Activated T-cell treated with anti-CD3 and anti-CD28 coated beads, Interleukin-2, amount 50 U/mL, for 72 hours (primary cell): ENCODE measurements at regions not wholly inside any gene's neighbourhood (a gene's known extent, or its start where the extent isn't known, plus 50 kb on each side); places are given as distances from the start of the nearest gene placed in this dataset.

Source experiments
- ATAC-seq, 2 donors: fragments of 150-1000 bp; cut with Tn5 transposase; replicated peaks in 1 of 2; 2 replicates each; pipeline ENCODE4 v1.10.0; 2021; ENCODE audit warnings: moderate library complexity in 2 of 2, mild to moderate bottlenecking in 1 of 2
- DNase-seq, 2 donors: peaks; one replicate each; pipeline ENCODE4 v3.0.0; 2021 to 2022; ENCODE audit warnings: mixed read lengths in 1 of 2
- H3K27ac Mint-ChIP-seq: one replicate; pipeline ENCODE4 v1.8.0; 2022; ENCODE audit warnings: mild to moderate bottlenecking, moderate library complexity, mixed read lengths
- H3K27me3 Mint-ChIP-seq: one replicate; pipeline ENCODE4 v1.8.0; 2022; ENCODE audit warnings: low read depth, mixed read lengths
- H3K36me3 Mint-ChIP-seq, 2 donors: one replicate each; pipeline ENCODE4 v1.8.0; 2022; ENCODE audit warnings: mixed read lengths in 2 of 2, mild to moderate bottlenecking in 1 of 2; ENCODE audit not compliant: insufficient read depth in 2 of 2
- H3K4me1 Mint-ChIP-seq: one replicate; pipeline ENCODE4 v1.8.0; 2022; ENCODE audit warnings: low read depth, mixed read lengths
- H3K4me3 Mint-ChIP-seq, 2 donors: one replicate each; pipeline ENCODE4 v1.8.0; 2022; ENCODE audit warnings: mild to moderate bottlenecking in 2 of 2, mixed read lengths in 2 of 2, moderate library complexity in 2 of 2
- H3K9me3 Mint-ChIP-seq, 2 donors: one replicate each; pipeline ENCODE4 v1.8.0; 2022; ENCODE audit warnings: mixed read lengths in 2 of 2

- Mint-ChIP-seq H3K4me1 (no peaks in the 10 kb centered on the region), H3K27ac (no peak overlapping the region), H3K36me3 (no peaks in the 10 kb centered on the region), H3K4me3 (no peak overlapping the region), H3K9me3 (peaks cover 0 to 3% of the 10 kb centered on the region in 2 donors), H3K27me3 (no peaks in the 10 kb centered on the region)
- no peak for DNase-seq
- ATAC-seq = no peak
Observed at GRCh38 chr5:33227746-33228145, 213.0 kb upstream of the TARS1 start.

GRCh38 chr5:33228149-33228548 lies 212.6 kb upstream of the TARS1 start:
- H3K4me1 Mint-ChIP-seq = no peaks in the 10 kb centered on the region
- DNase-seq (no peak), ATAC-seq (no peak)
- H3K36me3 Mint-ChIP-seq = no peaks in the 10 kb centered on the region
- no peaks in the 10 kb centered on the region for H3K27me3 Mint-ChIP-seq
- H3K9me3 Mint-ChIP-seq = peaks cover 0 to 3% of the 10 kb centered on the region in 2 donors
- H3K4me3 Mint-ChIP-seq = no peak overlapping the region
- no peak overlapping the region for H3K27ac Mint-ChIP-seq

- H3K27ac Mint-ChIP-seq = no peak overlapping the region
- no peak for ATAC-seq
- H3K9me3 Mint-ChIP-seq = peaks cover 0 to 3% of the 10 kb centered on the region in 2 donors
- no peaks in the 10 kb centered on the region for H3K27me3 Mint-ChIP-seq
- no peaks in the 10 kb centered on the region for H3K36me3 Mint-ChIP-seq
- H3K4me3 Mint-ChIP-seq = no peak overlapping the region
- DNase-seq = no peak
- H3K4me1 Mint-ChIP-seq = no peaks in the 10 kb centered on the region
Observed at GRCh38 chr5:33229216-33229615, 211.5 kb upstream of the TARS1 start.

DNA sequence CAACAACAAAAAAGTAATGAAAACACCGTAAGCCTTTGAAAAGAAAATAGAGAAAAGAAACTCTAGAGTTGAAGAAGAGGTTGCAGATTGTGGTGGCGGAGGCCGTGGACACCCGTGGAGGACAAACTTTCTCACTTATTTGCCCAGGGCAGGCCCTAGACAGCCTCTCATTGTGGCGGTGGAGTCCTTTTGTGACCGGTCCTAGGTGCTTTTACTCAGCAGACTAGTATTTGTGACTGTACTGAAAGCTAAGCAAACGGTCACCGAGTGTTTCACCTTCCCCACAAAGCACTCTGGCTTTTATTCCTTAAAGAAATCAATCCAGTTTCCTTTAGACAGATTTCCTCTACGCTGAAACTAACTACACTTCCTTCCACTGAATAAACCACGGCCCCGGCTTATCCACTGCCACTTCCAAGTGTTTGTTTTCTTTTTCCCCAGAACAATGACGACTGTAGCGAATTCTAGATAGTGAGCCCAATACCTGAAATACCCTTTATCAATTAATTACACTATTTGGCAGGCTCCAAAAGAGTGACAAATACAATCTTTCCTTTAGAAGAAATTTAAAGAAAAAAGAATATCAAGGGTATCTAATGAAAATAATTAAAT lies 210.2 kb upstream of the TARS1 start:
- Mint-ChIP-seq H3K27me3 (no peaks in the 10 kb centered on the region), H3K4me3 (no peak overlapping the region), H3K27ac (no peak overlapping the region), H3K36me3 (no peaks in the 10 kb centered on the region), H3K9me3 (peaks cover 0 to 2% of the 10 kb centered on the region in 2 donors), H3K4me1 (peaks cover under 1% of the 10 kb centered on the region)
- DNase-seq (no peak), ATAC-seq (no peak)

- no peaks in the 10 kb centered on the region for H3K9me3 Mint-ChIP-seq
Observed at GRCh38 chr5:33231214-33231710, 209.5 kb upstream of the TARS1 start.

GRCh38 chr5:33231935-33232334 lies 208.8 kb upstream of the TARS1 start:
- Mint-ChIP-seq H3K27me3 (no peaks in the 10 kb centered on the region), H3K9me3 (peaks cover 0 to 3% of the 10 kb centered on the region in 2 donors), H3K4me3 (no peak overlapping the region), H3K4me1 (peaks cover 8% of the 10 kb centered on the region), H3K36me3 (no peaks in the 10 kb centered on the region), H3K27ac (no peak overlapping the region)
- DNase-seq (no peak), ATAC-seq (no peak)

More at GRCh38 chr5:33231214-33231710, 209.5 kb upstream of the TARS1 start:
- no peaks in the 10 kb centered on the region for H3K36me3 Mint-ChIP-seq
- H3K4me3 Mint-ChIP-seq = no peak overlapping the region
- no peak overlapping the region for H3K27ac Mint-ChIP-seq
- DNase-seq (no peak), ATAC-seq (no peak)
- peaks cover 7% of the 10 kb centered on the region for H3K4me1 Mint-ChIP-seq
- no peaks in the 10 kb centered on the region for H3K27me3 Mint-ChIP-seq

GRCh38 chr5:33232731-33233505 lies 207.8 kb upstream of the TARS1 start:
- Mint-ChIP-seq H3K4me3 (no peak overlapping the region), H3K9me3 (peaks cover 2 to 5% of the 10 kb centered on the region in 2 donors), H3K27me3 (no peaks in the 10 kb centered on the region), H3K36me3 (no peaks in the 10 kb centered on the region), H3K4me1 (peaks cover 8% of the 10 kb centered on the region), H3K27ac (no peak overlapping the region)
- ATAC-seq (no peak), DNase-seq (no peak)

DNA sequence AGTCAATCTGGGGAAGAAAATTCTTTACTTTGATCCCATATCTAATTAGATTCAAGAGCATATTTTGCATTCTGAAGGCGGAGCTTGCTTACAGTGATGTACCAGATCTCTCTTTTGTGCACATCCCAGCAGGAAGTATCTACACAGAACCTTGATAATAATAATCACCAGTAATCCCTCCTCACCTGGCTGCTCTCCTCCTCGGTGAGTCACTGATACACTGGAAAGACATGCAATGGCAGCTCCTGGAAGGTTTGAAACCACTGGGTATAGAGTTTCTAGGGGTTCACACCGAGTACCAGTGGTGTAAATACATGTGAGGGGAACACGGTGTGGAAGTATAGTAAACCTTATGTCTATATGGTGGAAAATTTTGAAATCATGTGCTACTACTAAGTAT lies 205.5 kb upstream of the TARS1 start:
- Mint-ChIP-seq H3K36me3 (no peaks in the 10 kb centered on the region), H3K4me1 (peaks cover 8% of the 10 kb centered on the region), H3K4me3 (no peak overlapping the region), H3K27me3 (no peaks in the 10 kb centered on the region), H3K27ac (no peak overlapping the region), H3K9me3 (peaks cover 2 to 5% of the 10 kb centered on the region in 2 donors)
- ATAC-seq (no peak), DNase-seq (no peak)

- Mint-ChIP-seq H3K36me3 (no peaks in the 10 kb centered on the region), H3K4me1 (peaks cover 8% of the 10 kb centered on the region), H3K27ac (no peak overlapping the region), H3K9me3 (peaks cover 2 to 5% of the 10 kb centered on the region in 2 donors), H3K4me3 (no peak overlapping the region), H3K27me3 (no peaks in the 10 kb centered on the region)
- ATAC-seq = peak; percentile 32 to 38
- no peak for DNase-seq
Observed at GRCh38 chr5:33235824-33236223, 204.9 kb upstream of the TARS1 start.

DNA sequence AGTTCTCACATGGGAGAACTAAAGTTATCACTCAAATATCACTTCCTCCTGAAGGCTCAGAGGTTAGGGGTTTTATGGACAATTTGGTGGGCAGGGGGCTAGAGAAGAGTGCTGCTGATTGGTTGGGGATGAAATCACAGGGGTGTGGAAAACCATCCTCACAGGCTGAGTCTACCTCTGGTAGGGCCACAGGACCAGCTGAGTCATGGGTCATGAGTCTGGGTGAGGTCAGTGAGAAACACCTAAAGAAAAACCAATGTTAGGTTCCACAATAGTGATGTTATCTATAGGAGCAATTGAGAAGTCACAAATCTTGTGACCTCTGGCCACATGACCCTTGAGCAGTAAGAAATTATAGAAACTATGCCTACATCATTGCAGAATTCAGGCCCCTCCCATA lies 203.3 kb upstream of the TARS1 start:
- H3K27me3 Mint-ChIP-seq = no peaks in the 10 kb centered on the region
- peaks cover 8% of the 10 kb centered on the region for H3K4me1 Mint-ChIP-seq
- no peaks in the 10 kb centered on the region for H3K36me3 Mint-ChIP-seq
- peaks cover 2 to 5% of the 10 kb centered on the region in 2 donors for H3K9me3 Mint-ChIP-seq
- peak in 1 of 2 donors; percentile 43 for ATAC-seq
- no peak overlapping the region for H3K4me3 Mint-ChIP-seq
- no peak overlapping the region for H3K27ac Mint-ChIP-seq
- no peak for DNase-seq

DNA sequence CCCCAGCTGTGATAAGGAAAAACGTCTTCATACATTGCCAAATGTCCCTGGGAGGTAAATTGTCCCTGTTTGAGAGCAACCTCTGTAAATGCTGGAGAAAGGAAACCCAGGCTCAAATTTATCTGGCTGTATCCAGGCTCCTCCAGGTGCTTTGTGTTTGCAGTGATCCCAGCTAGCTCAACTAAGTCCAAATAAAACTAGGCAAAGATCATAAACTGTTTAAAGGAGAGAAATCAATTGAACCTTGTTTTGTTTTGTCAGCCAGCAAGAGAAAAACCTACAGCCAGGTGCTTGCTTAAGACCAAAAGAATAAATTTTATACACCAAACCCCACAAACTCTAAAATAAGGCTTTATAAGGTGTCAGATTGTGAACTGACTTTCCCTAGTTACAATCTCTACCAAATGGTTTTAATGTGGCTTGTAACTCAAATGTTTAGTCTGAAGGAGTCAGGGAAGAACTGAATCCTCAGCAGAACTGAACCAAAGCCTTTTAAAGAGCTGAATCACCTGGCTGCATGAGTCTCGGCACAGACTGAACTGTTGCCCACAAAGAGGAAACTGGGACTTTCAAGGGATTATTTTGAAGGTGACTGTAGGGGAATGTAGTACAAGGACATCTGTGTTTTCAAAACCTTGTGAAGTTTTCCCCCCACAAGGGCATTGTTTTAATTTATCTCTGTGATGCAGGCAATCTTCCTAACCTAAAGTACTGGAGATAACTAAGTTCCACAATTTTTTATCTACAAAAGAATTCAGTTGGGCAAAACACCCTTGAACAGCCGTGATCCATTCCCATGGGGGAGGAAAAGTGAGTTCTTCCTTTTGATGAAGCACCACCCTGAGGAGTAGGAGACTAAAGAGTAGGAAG lies 201.7 kb upstream of the TARS1 start:
- H3K27me3 Mint-ChIP-seq = no peaks in the 10 kb centered on the region
- H3K27ac Mint-ChIP-seq = no peak overlapping the region
- no peaks in the 10 kb centered on the region for H3K36me3 Mint-ChIP-seq
- ATAC-seq (no peak), DNase-seq (no peak)
- H3K4me3 Mint-ChIP-seq = no peak overlapping the region
- peaks cover 8% of the 10 kb centered on the region for H3K4me1 Mint-ChIP-seq
- peaks cover 2 to 5% of the 10 kb centered on the region in 2 donors for H3K9me3 Mint-ChIP-seq

DNA sequence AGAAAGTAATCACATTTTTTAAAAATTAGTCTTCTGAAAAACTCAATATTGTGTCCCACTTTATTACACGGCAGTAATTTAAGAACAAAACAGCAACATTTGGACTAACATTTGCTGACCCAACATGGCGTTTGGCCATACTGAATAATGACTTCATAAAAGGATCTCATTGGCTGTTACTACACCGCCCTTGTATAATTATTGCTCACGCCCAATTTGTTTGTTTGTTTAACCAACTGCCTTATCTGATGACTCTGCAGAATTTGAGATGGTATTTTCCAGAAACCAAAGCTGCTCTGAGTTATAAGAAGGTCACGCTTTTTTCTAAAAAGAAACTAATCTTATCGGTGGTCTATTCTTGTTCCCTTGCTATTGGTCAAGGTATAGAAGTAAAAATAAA lies 200.2 kb upstream of the TARS1 start:
- no peaks in the 10 kb centered on the region for H3K36me3 Mint-ChIP-seq
- ATAC-seq (no peak), DNase-seq (no peak)
- no peak overlapping the region for H3K27ac Mint-ChIP-seq
- peaks cover 2 to 5% of the 10 kb centered on the region in 2 donors for H3K9me3 Mint-ChIP-seq
- H3K27me3 Mint-ChIP-seq = no peaks in the 10 kb centered on the region
- no peak overlapping the region for H3K4me3 Mint-ChIP-seq
- H3K4me1 Mint-ChIP-seq = peaks cover 8% of the 10 kb centered on the region

DNA sequence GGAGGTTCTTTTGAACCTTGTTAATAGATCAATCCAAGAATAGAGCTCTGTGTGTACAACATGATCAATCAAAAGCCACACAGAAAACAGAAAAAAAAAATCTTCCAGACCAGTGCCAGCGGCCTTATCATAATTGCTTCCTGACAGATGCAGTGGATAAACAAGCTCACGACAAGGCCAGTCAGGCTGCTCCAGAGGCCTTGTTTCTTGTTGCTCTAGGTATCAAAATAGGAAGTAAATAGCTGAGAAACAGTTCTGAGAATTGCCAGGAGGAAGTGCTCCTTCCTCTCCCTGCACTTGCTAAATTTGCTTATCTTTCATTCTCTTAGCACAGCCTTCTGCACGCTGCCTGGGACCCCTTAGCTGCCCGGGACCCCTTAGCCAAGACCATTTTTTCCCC lies 199.0 kb upstream of the TARS1 start:
- ATAC-seq = no peak
- peaks cover 2 to 3% of the 10 kb centered on the region in 2 donors for H3K9me3 Mint-ChIP-seq
- no peak overlapping the region for H3K27ac Mint-ChIP-seq
- H3K4me3 Mint-ChIP-seq = no peak overlapping the region
- no peak for DNase-seq
- no peaks in the 10 kb centered on the region for H3K27me3 Mint-ChIP-seq
- H3K4me1 Mint-ChIP-seq = no peaks in the 10 kb centered on the region
- no peaks in the 10 kb centered on the region for H3K36me3 Mint-ChIP-seq
